H9 (cell line): ENCODE measurements at regions not wholly inside any gene's neighbourhood (a gene's known extent, or its start where the extent isn't known, plus 50 kb on each side); places are given as distances from the start of the nearest gene placed in this dataset.

Experiments used
- DNase-seq: peaks from one replicate; pipeline ENCODE4 v3.0.0-alpha.2; 2017
- H2AFZ ChIP-seq: one replicate; pipeline ENCODE4 v1.6.1; 2013; ENCODE audit warnings: mild to moderate bottlenecking, low read length, control low read depth, moderate library complexity
- H2AK5ac ChIP-seq: 2 replicates; pipeline ENCODE4 v1.6.1; 2013; ENCODE audit warnings: low read length, control low read depth, mixed read lengths; ENCODE audit not compliant: insufficient read length
- H2BK120ac ChIP-seq: one replicate; pipeline ENCODE4 v1.6.1; 2013; ENCODE audit warnings: low read depth, mild to moderate bottlenecking, low read length, control low read depth, inconsistent platforms; ENCODE audit not compliant: poor library complexity, severe bottlenecking
- H2BK12ac ChIP-seq: 2 replicates; pipeline ENCODE4 v1.6.1; 2013; ENCODE audit warnings: low read length, control low read depth, mixed read lengths, low read depth; ENCODE audit not compliant: insufficient read length
- H2BK15ac ChIP-seq: 2 replicates; pipeline ENCODE4 v1.6.1; 2013; ENCODE audit warnings: low read depth, low read length, control low read depth
- H2BK20ac ChIP-seq: one replicate; pipeline ENCODE4 v1.6.1; 2013; ENCODE audit warnings: low read depth, mild to moderate bottlenecking, low read length, control low read depth, inconsistent platforms; ENCODE audit not compliant: poor library complexity, severe bottlenecking
- H2BK5ac ChIP-seq: 2 replicates; pipeline ENCODE4 v1.6.1; 2013; ENCODE audit warnings: low read length, control low read depth, mixed read lengths; ENCODE audit not compliant: insufficient read length
- H3K14ac ChIP-seq: 2 replicates; pipeline ENCODE4 v1.6.1; 2013; ENCODE audit warnings: low read length, control low read depth; ENCODE audit not compliant: insufficient read depth
- H3K18ac ChIP-seq: 2 replicates; pipeline ENCODE4 v1.6.1; 2013; ENCODE audit warnings: low read depth, mild to moderate bottlenecking, mixed read lengths, low read length, control low read depth; ENCODE audit not compliant: insufficient read length
- H3K23ac ChIP-seq: 2 replicates; pipeline ENCODE4 v1.6.1; 2013; ENCODE audit warnings: low read length, control low read depth, mixed read lengths, low read depth; ENCODE audit not compliant: insufficient read length
- H3K23me2 ChIP-seq: 2 replicates; pipeline ENCODE4 v1.6.1; 2013; ENCODE audit warnings: low read depth, mild to moderate bottlenecking, mixed read lengths, low read length, control low read depth; ENCODE audit not compliant: insufficient read length, poor library complexity, severe bottlenecking
- H3K27ac ChIP-seq: 2 replicates; pipeline ENCODE4 v1.5.1; 2013; ENCODE audit warnings: low read length, control low read depth, mixed read lengths, low read depth; ENCODE audit not compliant: insufficient read length
- H3K27me3 ChIP-seq: 2 replicates; pipeline ENCODE4 v1.6.1; 2013; ENCODE audit warnings: low read length, control low read depth, inconsistent platforms; ENCODE audit not compliant: insufficient read depth
- H3K4ac ChIP-seq: 2 replicates; pipeline ENCODE4 v1.6.1; 2013; ENCODE audit warnings: low read depth, mild to moderate bottlenecking, control low read depth, inconsistent platforms, low read length, moderate library complexity
- H3K4me1 ChIP-seq: 2 replicates; pipeline ENCODE4 v1.6.1; 2013; ENCODE audit warnings: low read length, control low read depth, inconsistent platforms; ENCODE audit not compliant: insufficient read depth
- H3K4me2 ChIP-seq: 2 replicates; pipeline ENCODE4 v1.6.1; 2013; ENCODE audit warnings: low read length, control low read depth, mixed read lengths; ENCODE audit not compliant: insufficient read length, insufficient read depth
- H3K56ac ChIP-seq: 2 replicates; pipeline ENCODE4 v1.6.1; 2013; ENCODE audit warnings: low read depth, mild to moderate bottlenecking, mixed read lengths, low read length, control low read depth; ENCODE audit not compliant: insufficient read length
- H3K79me1 ChIP-seq: 2 replicates; pipeline ENCODE4 v1.6.1; 2013; ENCODE audit warnings: low read depth, mild to moderate bottlenecking, moderate library complexity, low read length, control low read depth, inconsistent platforms; ENCODE audit not compliant: insufficient read depth, poor library complexity, severe bottlenecking
- H3K79me2 ChIP-seq: 2 replicates; pipeline ENCODE4 v1.6.1; 2013; ENCODE audit warnings: low read length, control low read depth, inconsistent platforms; ENCODE audit not compliant: insufficient read depth
- H3K9ac ChIP-seq: 2 replicates; pipeline ENCODE4 v1.6.1; 2013; ENCODE audit warnings: low read length, control low read depth, mixed read lengths; ENCODE audit not compliant: insufficient read length; ENCODE audit errors: extremely low read depth
- H3K9me3 ChIP-seq: one replicate; pipeline ENCODE4 v1.6.1; 2013; ENCODE audit warnings: low read depth, low read length, inconsistent platforms; ENCODE audit not compliant: control insufficient read depth
- H3T11ph ChIP-seq: one replicate; pipeline ENCODE4 v1.6.1; 2013; ENCODE audit warnings: mild to moderate bottlenecking, low read length, control low read depth, inconsistent platforms
- H4K20me1 ChIP-seq: one replicate; pipeline ENCODE4 v1.6.1; 2013; ENCODE audit not compliant: control insufficient read depth, insufficient read length, insufficient read depth
- H4K5ac ChIP-seq: 2 replicates; pipeline ENCODE4 v1.6.1; 2013; ENCODE audit warnings: low read depth, mild to moderate bottlenecking, mixed read lengths, low read length, control low read depth; ENCODE audit not compliant: insufficient read length
- H4K8ac ChIP-seq: replicated peaks from 2 replicates; pipeline ENCODE4 v1.6.1; 2013; ENCODE audit warnings: low read length, control low read depth, mixed read lengths, low read depth; ENCODE audit not compliant: insufficient read length
- H4K91ac ChIP-seq: 2 replicates; pipeline ENCODE4 v1.6.1; 2013; ENCODE audit warnings: low read depth, mild to moderate bottlenecking, moderate library complexity, mixed read lengths, low read length, control low read depth; ENCODE audit not compliant: insufficient read length
- H3K27ac Mint-ChIP-seq, 3 experiments: 2 replicates in 2 of 3; 3 replicates in 1 of 3; pipeline ENCODE4 v1.8.0; 2020 to 2021; ENCODE audit warnings: mixed read lengths in 3 of 3, mild to moderate bottlenecking in 1 of 3, moderate library complexity in 1 of 3
- H3K27me3 Mint-ChIP-seq: 2 replicates; pipeline ENCODE4 v1.8.0; 2021; ENCODE audit warnings: low read depth, mild to moderate bottlenecking, moderate library complexity, mixed read lengths
- H3K36me3 Mint-ChIP-seq, 3 experiments: 2 replicates in 2 of 3; 3 replicates in 1 of 3; pipeline ENCODE4 v1.8.0; 2020 to 2021; ENCODE audit warnings: low read depth in 3 of 3, mixed read lengths in 3 of 3; ENCODE audit not compliant: insufficient read depth in 1 of 3
- H3K4me1 Mint-ChIP-seq, 2 experiments: 2 replicates each; pipeline ENCODE4 v1.8.0; 2020; ENCODE audit warnings: mixed read lengths in 2 of 2
- H3K4me3 Mint-ChIP-seq, 2 experiments: 2 replicates in 1 of 2; 3 replicates in 1 of 2; pipeline ENCODE4 v1.8.0; 2020 to 2021; ENCODE audit warnings: mild to moderate bottlenecking in 2 of 2, mixed read lengths in 2 of 2, moderate library complexity in 1 of 2
- H3K9me3 Mint-ChIP-seq, 2 experiments: 2 replicates in 1 of 2; 3 replicates in 1 of 2; pipeline ENCODE4 v1.8.0; 2020; ENCODE audit warnings: mild to moderate bottlenecking in 2 of 2, mixed read lengths in 2 of 2, moderate library complexity in 1 of 2
- WGBS: extraction: QIAGEN DNeasy Blood & Tissue Kit; methylation state at CpG from one replicate; pipeline ENCODE4 v1.1.7; 2013; ENCODE audit warnings: missing lambda C conversion rate, low lambda C conversion rate, mixed read lengths; ENCODE audit not compliant: insufficient read length; ENCODE audit errors: extremely low coverage; 5-methylcytosine and 5-hydroxymethylcytosine counted together
- TF ChIP-seq, protein P1 (sequence below): fragments of 200-600 bp; sonication (generic); conservative IDR thresholded peaks from 3 replicates; pipeline ENCODE4 v1.8.0; 2021; ENCODE audit warnings: antibody characterized with exemption, mild to moderate bottlenecking

DNA sequence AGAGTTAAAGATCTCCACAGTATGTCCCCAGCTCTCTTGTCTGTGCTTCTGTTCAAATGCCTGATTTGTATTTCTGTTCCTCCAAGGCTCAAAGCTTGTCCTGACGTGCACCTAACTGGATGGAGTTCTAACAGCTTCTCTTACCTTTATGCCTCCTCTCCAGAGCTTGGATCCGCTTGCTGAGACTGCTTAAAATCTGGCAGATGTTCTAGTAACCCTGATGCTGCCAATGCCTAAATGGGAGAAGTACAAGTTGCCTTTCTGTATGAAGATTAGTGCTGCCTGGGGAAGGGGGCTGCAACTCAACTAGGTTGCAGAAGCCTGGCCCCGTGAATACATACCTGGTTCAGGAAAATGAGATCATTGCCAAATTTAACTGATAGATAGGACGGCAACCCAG lies 354.5 kb upstream of the KCNMB2 start:
- no peak overlapping the region for H2AK5ac ChIP-seq
- no peak overlapping the region for H2BK5ac ChIP-seq
- H2BK20ac ChIP-seq, result no peak overlapping the region
- H3K27ac Mint-ChIP-seq, result peak overlapping the region in 2 of 3 experiments; percentile 42 to 65; a peak in 1 of 7 replicates
- peaks cover 7 to 12% of the 10 kb centered on the region in 2 experiments for H3K4me1 Mint-ChIP-seq
- no peak overlapping the region for H4K8ac ChIP-seq
- no peaks in the 10 kb centered on the region for H4K20me1 ChIP-seq
- peaks cover 2% of the 10 kb centered on the region; the same call in 1 of the 2 replicates for H3K4me1 ChIP-seq
- no peaks in the 10 kb centered on the region for H3K79me1 ChIP-seq
- no peak overlapping the region for H3K4me3 Mint-ChIP-seq
- H2BK120ac ChIP-seq, result no peak overlapping the region
- no peak overlapping the region for H2AFZ ChIP-seq
- H3K36me3 Mint-ChIP-seq, result 0 out of 7 replicates have a peak, but pooled peaks cover 0 to 4% (median 0%) of the 10 kb centered on the region in 3 experiments
- no peak overlapping the region for H2BK15ac ChIP-seq
- H2BK12ac ChIP-seq, result no peak overlapping the region
- whole genome bisulfite sequencing, result no CpG with 5 or more reads among the region's 4 CpGs
- no peak overlapping the region for H3K4me2 ChIP-seq
- no peak overlapping the region for H3K18ac ChIP-seq
- no peak overlapping the region for H3K27ac ChIP-seq
- H3K9ac ChIP-seq, result no peak overlapping the region
- peaks cover 0 to 4% of the 10 kb centered on the region in 2 experiments; a peak in 2 of 5 replicates for H3K9me3 Mint-ChIP-seq
- TF ChIP-seq, protein P1, sequence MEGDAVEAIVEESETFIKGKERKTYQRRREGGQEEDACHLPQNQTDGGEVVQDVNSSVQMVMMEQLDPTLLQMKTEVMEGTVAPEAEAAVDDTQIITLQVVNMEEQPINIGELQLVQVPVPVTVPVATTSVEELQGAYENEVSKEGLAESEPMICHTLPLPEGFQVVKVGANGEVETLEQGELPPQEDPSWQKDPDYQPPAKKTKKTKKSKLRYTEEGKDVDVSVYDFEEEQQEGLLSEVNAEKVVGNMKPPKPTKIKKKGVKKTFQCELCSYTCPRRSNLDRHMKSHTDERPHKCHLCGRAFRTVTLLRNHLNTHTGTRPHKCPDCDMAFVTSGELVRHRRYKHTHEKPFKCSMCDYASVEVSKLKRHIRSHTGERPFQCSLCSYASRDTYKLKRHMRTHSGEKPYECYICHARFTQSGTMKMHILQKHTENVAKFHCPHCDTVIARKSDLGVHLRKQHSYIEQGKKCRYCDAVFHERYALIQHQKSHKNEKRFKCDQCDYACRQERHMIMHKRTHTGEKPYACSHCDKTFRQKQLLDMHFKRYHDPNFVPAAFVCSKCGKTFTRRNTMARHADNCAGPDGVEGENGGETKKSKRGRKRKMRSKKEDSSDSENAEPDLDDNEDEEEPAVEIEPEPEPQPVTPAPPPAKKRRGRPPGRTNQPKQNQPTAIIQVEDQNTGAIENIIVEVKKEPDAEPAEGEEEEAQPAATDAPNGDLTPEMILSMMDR, result no peak
- no peak overlapping the region for H4K5ac ChIP-seq
- H3K56ac ChIP-seq, result no peak overlapping the region
- no peaks in the 10 kb centered on the region for H3K79me2 ChIP-seq
- H3K23ac ChIP-seq, result no peak overlapping the region
- no peaks in the 10 kb centered on the region for H3K27me3 ChIP-seq
- no peak overlapping the region for H3K14ac ChIP-seq
- no peak overlapping the region for H3K4ac ChIP-seq
- H3K9me3 ChIP-seq, result no peaks in the 10 kb centered on the region
- no peak overlapping the region for H3T11ph ChIP-seq
- H3K23me2 ChIP-seq, result no peaks in the 10 kb centered on the region
- no peak overlapping the region for H4K91ac ChIP-seq
- no peaks in the 10 kb centered on the region for H3K27me3 Mint-ChIP-seq
- DNase-seq, result no peak
